ENCODE measurements at regions not wholly inside any gene's neighbourhood (a gene's known extent, or its start where the extent isn't known, plus 50 kb on each side); places are given as distances from the start of the nearest gene placed in this dataset.

DNA sequence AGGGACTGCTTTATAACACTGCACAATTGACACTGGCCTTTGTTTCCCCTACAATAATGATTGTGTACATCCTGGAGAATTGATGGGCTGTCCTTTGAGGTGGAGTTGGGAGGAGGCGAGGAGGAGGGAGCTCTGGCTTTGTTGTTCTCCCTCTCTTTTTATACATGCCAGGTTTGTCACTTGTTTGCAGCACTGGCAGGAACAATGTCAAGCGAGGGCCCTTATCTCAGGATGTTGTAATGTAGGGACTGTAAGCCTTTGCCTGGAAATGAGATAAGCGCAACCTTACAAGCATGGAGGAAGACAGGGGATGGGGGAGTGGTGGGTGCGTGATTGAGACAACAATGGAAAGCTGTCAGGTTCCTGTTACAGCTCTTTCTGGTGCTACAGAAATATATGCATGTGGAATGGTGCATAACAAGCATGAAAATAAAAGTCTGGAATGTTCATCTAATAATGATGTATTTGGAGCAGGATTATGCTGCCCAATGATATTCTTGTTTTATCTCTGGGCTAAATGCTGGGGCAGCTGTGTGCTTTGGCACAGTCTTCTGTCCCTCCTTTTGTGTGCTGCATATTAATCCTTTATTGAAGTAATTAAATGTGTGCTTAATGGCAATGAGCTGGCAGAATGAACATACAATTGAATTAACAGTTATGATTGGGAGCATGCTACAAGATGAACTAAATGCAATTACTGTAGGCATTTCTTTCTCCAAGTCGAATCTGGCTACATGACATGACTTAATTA lies 294.4 kb downstream of the GPAT3 start:
- ChIA-PET CTCF (interaction anchor here (1.3 to 1.8 kb wide), 3 partner anchors 9 to 15 kb away, joined by 3 to 12 read pairs (median 3); no protein-coding TSS in a partner anchor), POLR2A (no interaction called here)
- TF ChIP-seq, protein P1, sequence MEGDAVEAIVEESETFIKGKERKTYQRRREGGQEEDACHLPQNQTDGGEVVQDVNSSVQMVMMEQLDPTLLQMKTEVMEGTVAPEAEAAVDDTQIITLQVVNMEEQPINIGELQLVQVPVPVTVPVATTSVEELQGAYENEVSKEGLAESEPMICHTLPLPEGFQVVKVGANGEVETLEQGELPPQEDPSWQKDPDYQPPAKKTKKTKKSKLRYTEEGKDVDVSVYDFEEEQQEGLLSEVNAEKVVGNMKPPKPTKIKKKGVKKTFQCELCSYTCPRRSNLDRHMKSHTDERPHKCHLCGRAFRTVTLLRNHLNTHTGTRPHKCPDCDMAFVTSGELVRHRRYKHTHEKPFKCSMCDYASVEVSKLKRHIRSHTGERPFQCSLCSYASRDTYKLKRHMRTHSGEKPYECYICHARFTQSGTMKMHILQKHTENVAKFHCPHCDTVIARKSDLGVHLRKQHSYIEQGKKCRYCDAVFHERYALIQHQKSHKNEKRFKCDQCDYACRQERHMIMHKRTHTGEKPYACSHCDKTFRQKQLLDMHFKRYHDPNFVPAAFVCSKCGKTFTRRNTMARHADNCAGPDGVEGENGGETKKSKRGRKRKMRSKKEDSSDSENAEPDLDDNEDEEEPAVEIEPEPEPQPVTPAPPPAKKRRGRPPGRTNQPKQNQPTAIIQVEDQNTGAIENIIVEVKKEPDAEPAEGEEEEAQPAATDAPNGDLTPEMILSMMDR (IDR thresholded peaks at IDR 0.05; ENCODE audit: control extremely low read depth, extremely low read depth, low read depth, missing control alignments), result no peak
- no peak for DNase-seq (ENCODE audit: extremely low spot score)

DNA sequence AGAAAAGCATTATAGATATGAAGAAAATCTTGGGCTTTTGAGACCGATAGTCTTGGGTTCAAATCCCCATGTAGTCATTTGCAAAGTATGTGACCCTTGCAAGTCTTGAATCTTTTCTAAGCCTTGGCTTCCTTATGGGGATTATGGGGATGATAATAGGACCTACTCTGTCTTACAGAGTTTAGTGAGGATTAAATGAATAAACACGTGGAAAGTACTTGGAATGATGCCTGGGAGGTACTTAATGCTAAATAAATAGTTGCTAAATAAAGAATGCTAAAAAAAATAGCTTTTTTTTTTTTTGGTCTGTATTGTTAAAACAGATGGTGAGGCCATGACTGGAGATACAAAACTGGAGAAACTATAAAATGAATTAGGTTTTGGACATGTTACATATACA lies 292.7 kb downstream of the GPAT3 start:
- no peak for DNase-seq (ENCODE audit: extremely low spot score)
- TF ChIP-seq, protein P1 (IDR thresholded peaks at IDR 0.05; ENCODE audit: control extremely low read depth, extremely low read depth, low read depth, missing control alignments), result no peak
- ChIA-PET POLR2A (no interaction called here), CTCF (no interaction called here)

DNA sequence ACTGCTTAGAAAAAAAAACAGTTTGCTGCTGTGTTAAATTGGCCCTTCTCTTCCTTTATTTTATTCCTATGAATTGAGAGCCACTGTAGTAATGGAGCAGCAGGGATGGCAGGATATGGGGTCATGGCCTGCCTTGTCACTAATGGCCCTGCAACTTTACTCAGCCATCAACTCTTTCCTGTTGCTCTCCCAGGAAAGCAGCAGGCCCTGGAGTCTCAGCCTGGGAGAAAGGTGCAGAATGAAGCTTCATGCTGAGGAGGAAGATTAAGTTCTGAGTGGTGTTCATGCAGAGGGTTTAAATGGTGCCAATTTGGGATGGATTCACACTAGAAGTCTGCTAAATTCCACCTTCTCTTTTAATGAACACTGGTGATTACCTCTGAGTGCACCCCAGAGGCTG lies 285.6 kb downstream of the GPAT3 start:
- TF ChIP-seq, protein P1 (IDR thresholded peaks at IDR 0.05; ENCODE audit: control extremely low read depth, extremely low read depth, low read depth, missing control alignments), result no peak
- CTCF ChIA-PET, result interaction anchor here (3.5 kb wide), 1 partner anchor 9 kb away, joined by 12 read pairs; no protein-coding TSS in a partner anchor
- DNase-seq (ENCODE audit: extremely low spot score), result no peak
- POLR2A ChIA-PET, result no interaction called here

DNA sequence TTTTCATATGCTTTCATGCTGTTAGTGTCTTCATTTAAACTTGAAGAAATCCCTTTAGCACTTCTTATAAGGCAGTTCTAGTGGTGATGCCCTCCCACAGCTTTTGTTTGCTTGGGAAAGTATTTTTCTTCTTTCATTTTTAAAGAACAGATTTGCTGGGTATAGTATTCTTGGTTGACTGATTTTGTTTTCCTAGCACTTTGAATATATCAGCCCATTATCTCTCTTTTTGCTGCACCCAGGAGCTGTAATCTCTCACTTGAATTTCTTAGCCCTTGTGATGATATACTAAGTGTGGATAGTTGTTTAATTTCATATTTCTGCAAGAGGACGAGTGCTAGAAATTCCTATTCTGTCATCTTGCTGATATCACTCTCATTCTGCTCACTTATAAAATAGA lies 283.7 kb downstream of the GPAT3 start:
- CTCF ChIA-PET, result interaction anchor here (1.2 to 3.5 kb wide), 3 partner anchors 11 to 23 kb away, joined by 3 to 12 read pairs (median 3); no protein-coding TSS in a partner anchor

DNA sequence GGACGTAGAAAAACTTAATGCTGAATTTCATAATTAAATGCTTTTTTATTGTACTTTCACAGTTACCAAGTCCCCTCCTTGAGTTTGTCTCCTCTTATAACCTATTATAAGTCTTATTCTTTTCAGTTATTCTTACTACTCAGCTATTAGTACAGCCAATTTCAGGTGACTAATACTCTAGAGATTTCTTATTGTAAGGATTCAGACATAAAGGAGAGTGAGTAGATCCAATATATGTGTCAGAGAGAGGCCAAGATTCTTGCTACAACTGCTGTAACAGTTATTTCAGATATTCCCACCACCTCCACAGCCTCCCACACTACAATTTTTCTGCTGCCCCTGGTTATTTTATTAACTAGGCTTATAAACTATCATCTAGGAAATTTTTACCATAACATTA lies 274.5 kb downstream of the GPAT3 start:
- ChIA-PET CTCF (interaction anchor here (1.1 kb wide), 3 partner anchors 10 to 17 kb away, joined by 3 to 4 read pairs (median 3); no protein-coding TSS in a partner anchor), POLR2A (no interaction called here)
- TF ChIP-seq, protein P1 (IDR thresholded peaks at IDR 0.05; ENCODE audit: control extremely low read depth, extremely low read depth, low read depth, missing control alignments), result no peak

More for the DNA sequence above, 283.7 kb downstream of the GPAT3 start:
- POLR2A ChIA-PET, result no interaction called here
- TF ChIP-seq, protein P1 (IDR thresholded peaks at IDR 0.05; ENCODE audit: control extremely low read depth, extremely low read depth, low read depth, missing control alignments), result no peak
- DNase-seq (ENCODE audit: extremely low spot score), result no peak

DNA sequence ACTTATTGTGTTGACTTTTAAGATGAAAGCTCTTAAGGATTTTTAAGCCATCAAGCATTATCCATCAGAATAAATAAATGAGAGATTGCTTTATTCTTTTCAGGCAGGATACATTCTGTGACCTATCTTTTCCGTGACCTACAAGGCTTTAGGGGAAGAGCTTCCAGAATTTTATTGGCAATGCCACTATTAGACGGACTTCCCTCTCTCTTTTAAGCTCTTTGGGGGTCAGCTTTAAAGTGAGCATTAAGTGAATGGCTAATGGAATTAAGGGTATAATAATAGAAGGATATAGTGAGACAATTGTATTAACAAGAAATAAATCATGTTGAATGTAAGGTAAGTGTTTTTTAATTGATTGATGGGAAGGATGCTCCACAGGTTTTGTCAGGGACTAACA lies 273.7 kb downstream of the GPAT3 start:
- ChIA-PET POLR2A (no interaction called here), CTCF (interaction anchor here (1.1 kb wide), 3 partner anchors 9 to 16 kb away, joined by 3 to 4 read pairs (median 3); no protein-coding TSS in a partner anchor)
- TF ChIP-seq, protein P1 (IDR thresholded peaks at IDR 0.05; ENCODE audit: control extremely low read depth, extremely low read depth, low read depth, missing control alignments), result no peak
- no peak for DNase-seq (ENCODE audit: extremely low spot score)

More for the DNA sequence above, 274.5 kb downstream of the GPAT3 start:
- DNase-seq (ENCODE audit: extremely low spot score), result no peak
